ENCODE measurements at regions not wholly inside any gene's neighbourhood (a gene's known extent, or its start where the extent isn't known, plus 50 kb on each side); places are given as distances from the start of the nearest gene placed in this dataset.

DNA sequence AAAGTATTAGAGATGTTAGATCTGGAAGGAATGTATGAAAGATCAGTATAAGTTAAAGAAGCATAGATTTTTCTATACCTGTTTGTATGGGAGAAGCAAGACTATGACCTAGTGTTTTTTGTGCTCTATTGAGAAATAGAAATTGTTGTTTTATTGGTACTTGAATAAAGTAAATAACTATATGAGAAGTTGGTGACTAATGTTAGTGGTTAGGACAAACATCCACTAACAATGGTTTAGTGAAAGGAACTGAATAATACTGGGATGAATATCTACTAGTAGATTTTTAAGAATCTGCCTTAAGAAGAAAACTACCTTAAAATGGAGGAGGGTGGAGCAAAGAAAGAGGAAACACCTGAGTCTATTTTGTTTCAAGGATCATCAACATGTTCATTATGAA is 521.1 kb upstream of the POT1 start:
- Histone ChIP-seq H3K4me3 (no peak overlapping the region), H3K9me3 (no peaks in the 10 kb centered on the region), H3K4me1 (no peaks in the 10 kb centered on the region), H3K27me3 (no peaks in the 10 kb centered on the region), H3K27ac (no peak overlapping the region), H3K36me3 (no peaks in the 10 kb centered on the region)
- no peak for ATAC-seq (ENCODE audit: low FRiP score in 2 of 2)
- TF ChIP-seq POLR2AphosphoS5 (IDR thresholded peaks at IDR 0.05) (no peak), POLR2A (IDR thresholded peaks at IDR 0.05) (no peak), EP300 (IDR thresholded peaks at IDR 0.05) (no peak)
- TF ChIP-seq, protein P1, sequence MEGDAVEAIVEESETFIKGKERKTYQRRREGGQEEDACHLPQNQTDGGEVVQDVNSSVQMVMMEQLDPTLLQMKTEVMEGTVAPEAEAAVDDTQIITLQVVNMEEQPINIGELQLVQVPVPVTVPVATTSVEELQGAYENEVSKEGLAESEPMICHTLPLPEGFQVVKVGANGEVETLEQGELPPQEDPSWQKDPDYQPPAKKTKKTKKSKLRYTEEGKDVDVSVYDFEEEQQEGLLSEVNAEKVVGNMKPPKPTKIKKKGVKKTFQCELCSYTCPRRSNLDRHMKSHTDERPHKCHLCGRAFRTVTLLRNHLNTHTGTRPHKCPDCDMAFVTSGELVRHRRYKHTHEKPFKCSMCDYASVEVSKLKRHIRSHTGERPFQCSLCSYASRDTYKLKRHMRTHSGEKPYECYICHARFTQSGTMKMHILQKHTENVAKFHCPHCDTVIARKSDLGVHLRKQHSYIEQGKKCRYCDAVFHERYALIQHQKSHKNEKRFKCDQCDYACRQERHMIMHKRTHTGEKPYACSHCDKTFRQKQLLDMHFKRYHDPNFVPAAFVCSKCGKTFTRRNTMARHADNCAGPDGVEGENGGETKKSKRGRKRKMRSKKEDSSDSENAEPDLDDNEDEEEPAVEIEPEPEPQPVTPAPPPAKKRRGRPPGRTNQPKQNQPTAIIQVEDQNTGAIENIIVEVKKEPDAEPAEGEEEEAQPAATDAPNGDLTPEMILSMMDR (IDR thresholded peaks at IDR 0.05) = no peak
- DNase-seq = no peak

- Histone ChIP-seq H3K27me3 (no peaks in the 10 kb centered on the region), H3K4me1 (no peaks in the 10 kb centered on the region), H3K9me3 (no peaks in the 10 kb centered on the region), H3K27ac (no peak overlapping the region), H3K4me3 (no peak overlapping the region), H3K36me3 (no peaks in the 10 kb centered on the region)
- TF ChIP-seq, protein P1 (IDR thresholded peaks at IDR 0.05) = no peak
- no peak for TF ChIP-seq POLR2A (IDR thresholded peaks at IDR 0.05)
- TF ChIP-seq POLR2AphosphoS5 (IDR thresholded peaks at IDR 0.05) = no peak
- no peak for TF ChIP-seq EP300 (IDR thresholded peaks at IDR 0.05)
- no peak for DNase-seq
- WGBS, 2 donors = 73 to 74% methylated on average over 3 of the region's 3 CpGs
- ATAC-seq (ENCODE audit: low FRiP score in 2 of 2) = no peak
Measured at GRCh38 chr7:125445836-125446235, 516.2 kb upstream of the POT1 start.

- Histone ChIP-seq H3K4me1 (no peaks in the 10 kb centered on the region), H3K9me3 (no peaks in the 10 kb centered on the region), H3K27ac (no peak overlapping the region), H3K27me3 (no peaks in the 10 kb centered on the region), H3K36me3 (no peaks in the 10 kb centered on the region), H3K4me3 (no peak overlapping the region)
- 41 to 77% methylated on average over 1 of the region's 1 CpG for WGBS, 2 donors
- DNase-seq (no peak), ATAC-seq (ENCODE audit: low FRiP score in 2 of 2) (no peak)
- no peak for TF ChIP-seq EP300 (IDR thresholded peaks at IDR 0.05)
- TF ChIP-seq POLR2A (IDR thresholded peaks at IDR 0.05) = no peak
- no peak for TF ChIP-seq POLR2AphosphoS5 (IDR thresholded peaks at IDR 0.05)
- TF ChIP-seq, protein P1 (IDR thresholded peaks at IDR 0.05) = no peak
Measured at GRCh38 chr7:125444864-125445263, 515.2 kb upstream of the POT1 start.

DNA sequence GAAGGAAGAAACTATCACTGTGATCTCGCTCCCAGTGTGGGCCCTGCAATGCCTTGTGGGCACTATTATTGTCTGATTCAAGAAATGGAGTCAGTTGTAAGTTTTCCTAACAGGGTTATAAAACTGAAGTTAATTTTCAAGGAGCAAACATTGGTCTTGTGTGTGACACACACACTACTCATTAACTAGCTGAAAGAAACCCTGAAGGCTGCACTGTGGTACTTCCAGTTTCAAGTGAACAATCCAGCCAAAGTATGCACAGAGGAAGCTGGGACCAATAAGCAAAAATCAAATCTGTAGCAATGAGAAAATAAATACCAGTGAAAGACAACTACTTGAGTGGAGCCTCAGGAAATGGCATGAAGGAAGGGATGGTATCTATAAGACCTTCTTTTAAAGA is 506.6 kb upstream of the POT1 start:
- Histone ChIP-seq H3K4me1 (no peaks in the 10 kb centered on the region), H3K9me3 (no peaks in the 10 kb centered on the region), H3K36me3 (no peaks in the 10 kb centered on the region), H3K27me3 (no peaks in the 10 kb centered on the region), H3K4me3 (no peak overlapping the region), H3K27ac (no peak overlapping the region)
- DNase-seq = no peak
- no peak for ATAC-seq (ENCODE audit: low FRiP score in 2 of 2)
- TF ChIP-seq EP300 (IDR thresholded peaks at IDR 0.05) = no peak
- 89 to 91% methylated on average over 1 of the region's 1 CpG for WGBS, 2 donors

GRCh38 chr7:125431349-125431748 is 501.7 kb upstream of the POT1 start:
- WGBS, 2 donors = 78 to 89% methylated on average over 1 of the region's 1 CpG
- TF ChIP-seq, protein P1 (IDR thresholded peaks at IDR 0.05) = no peak
- TF ChIP-seq POLR2AphosphoS5 (IDR thresholded peaks at IDR 0.05) (no peak), POLR2A (IDR thresholded peaks at IDR 0.05) (no peak), EP300 (IDR thresholded peaks at IDR 0.05) (no peak)
- H3K36me3 ChIP-seq = no peaks in the 10 kb centered on the region
- H3K27ac ChIP-seq = no peak overlapping the region
- H3K4me1 ChIP-seq = no peaks in the 10 kb centered on the region
- ATAC-seq (ENCODE audit: low FRiP score in 2 of 2) = no peak
- no peak for DNase-seq
- H3K4me3 ChIP-seq = no peak overlapping the region
- no peaks in the 10 kb centered on the region for H3K9me3 ChIP-seq
- no peaks in the 10 kb centered on the region for H3K27me3 ChIP-seq
